K562 (cell line): ENCODE measurements at regions not wholly inside any gene's neighbourhood (a gene's known extent, or its start where the extent isn't known, plus 50 kb on each side); places are given as distances from the start of the nearest gene placed in this dataset.

Experiments used
- BDP1 ChIP-seq: IDR thresholded peaks from 3 replicates; pipeline ENCODE4 v1.6.1; 2011; ENCODE audit not compliant: insufficient read length, insufficient read depth
- CHAMP1 ChIP-seq: fragments of 450-650 bp; IDR thresholded peaks from 2 replicates; pipeline ENCODE4 v1.6.1; 2016; ENCODE audit warnings: mild to moderate bottlenecking
- CTCF ChIP-seq, 3 experiments: IDR thresholded peaks in 2 of 3; conservative IDR thresholded peaks in 1 of 3; 2 replicates each; pipeline ENCODE4 v1.5.1; 2011 to 2012; ENCODE audit warnings: low read length in 3 of 3, mild to moderate bottlenecking in 3 of 3, control low read depth in 2 of 3, improper control_type of control experiment in 1 of 3, inconsistent platforms in 1 of 3, low read depth in 1 of 3, mixed read lengths in 1 of 3, moderate library complexity in 1 of 3; ENCODE audit not compliant: insufficient read depth in 2 of 3
- MXD1 ChIP-seq: fragments of 250-450 bp; sonication (Bioruptor Pico); IDR thresholded peaks from 2 replicates; pipeline ENCODE4 v1.8.0; 2021; ENCODE audit warnings: borderline replicate concordance, mild to moderate bottlenecking, moderate library complexity; ENCODE audit not compliant: poor library complexity, severe bottlenecking
- USF2 ChIP-seq: sonication (generic); formaldehyde crosslinking; IDR thresholded peaks from 2 replicates; pipeline ENCODE4 v1.5.0; 2020; ENCODE audit warnings: missing genetic modification reagents
- ZBTB2 ChIP-seq: fragments of 450-650 bp; IDR thresholded peaks from 2 replicates; pipeline ENCODE4 v1.6.1; 2016; ENCODE audit warnings: antibody characterized with exemption
- ZNF274 ChIP-seq: IDR thresholded peaks from 2 replicates; pipeline ENCODE4 v1.6.1; 2011; ENCODE audit warnings: low read depth, mild to moderate bottlenecking, low read length, moderate library complexity, borderline replicate concordance
- ZNF347 ChIP-seq: fragments of 450-650 bp; formaldehyde crosslinking; IDR thresholded peaks from 2 replicates; pipeline ENCODE4 v1.4.0; 2020; ENCODE audit warnings: low read depth, mild to moderate bottlenecking, moderate library complexity

GRCh38 chr20:4437131-4437530 is 188.0 kb upstream of the ADRA1D start:
- no peak for TF ChIP-seq USF2 (CRISPR knock-in tag)
- no peak for TF ChIP-seq MXD1 (CRISPR knock-in tag)
- no peak for TF ChIP-seq CTCF (IDR thresholded peaks at IDR 0.05 in 2 of 3, conservative IDR thresholded peaks at IDR 0.05 in 1 of 3; ENCODE audit: insufficient read depth in 2 of 3, low read depth in 1 of 3, low read length in 3 of 3)
- no peak for TF ChIP-seq ZNF274
- TF ChIP-seq BDP1 = no peak
- TF ChIP-seq CHAMP1 = no peak
- no peak for TF ChIP-seq ZBTB2
- no peak for TF ChIP-seq ZNF347 (CRISPR knock-in tag)
